Sigmoid colon (tissue), 6 donors: ENCODE measurements at regions not wholly inside any gene's neighbourhood (a gene's known extent, or its start where the extent isn't known, plus 50 kb on each side); places are given as distances from the start of the nearest gene placed in this dataset.

Experiments used
- DNase-seq: peaks from one replicate; pipeline ENCODE4 v3.0.0-alpha.2; 2019
- H3K27ac ChIP-seq, 4 donors: fragments of 200-600 bp; sonication (generic); one replicate each; pipeline ENCODE4 v1.5.1; 2016 to 2019; ENCODE audit warnings: mild to moderate bottlenecking in 1 of 4
- H3K27me3 ChIP-seq, 3 donors: fragments of 200-600 bp; sonication (generic); one replicate each; pipeline ENCODE4 v1.5.1; 2019; ENCODE audit warnings: mild to moderate bottlenecking in 1 of 3
- H3K36me3 ChIP-seq, 4 donors: fragments of 200-600 bp; sonication (generic); one replicate each; pipeline ENCODE4 v1.5.1; 2016 to 2019
- H3K4me1 ChIP-seq, 4 donors: fragments of 200-600 bp; sonication (generic); one replicate each; pipeline ENCODE4 v1.5.1; 2017 to 2019
- H3K4me3 ChIP-seq, 4 donors: fragments of 200-600 bp; sonication (generic); one replicate each; pipeline ENCODE4 v1.5.1; 2017 to 2019; ENCODE audit warnings: mild to moderate bottlenecking in 2 of 4, moderate library complexity in 1 of 4
- H3K9me3 ChIP-seq, 4 donors: fragments of 200-600 bp in 3 of 4; sonication (generic) in 3 of 4; one replicate each; pipeline versions ENCODE4 v1.5.1 to v1.6.1; 2013 to 2019
- EP300 ChIP-seq, 4 donors: sonication (generic); formaldehyde crosslinking; IDR thresholded peaks; one replicate each; pipeline ENCODE4 v1.6.1; 2017; ENCODE audit warnings: antibody characterized with exemption in 4 of 4
- POLR2A ChIP-seq, 2 donors: fragments of 450-650 bp; IDR thresholded peaks; one replicate each; pipeline ENCODE4 v1.6.1; 2016; ENCODE audit warnings: antibody characterized with exemption in 2 of 2, mild to moderate bottlenecking in 2 of 2, moderate library complexity in 2 of 2
- POLR2AphosphoS5 ChIP-seq, 4 donors: sonication (generic); formaldehyde crosslinking; IDR thresholded peaks; one replicate each; pipeline ENCODE4 v1.6.1; 2017; ENCODE audit warnings: antibody characterized with exemption in 4 of 4
- WGBS, 2 donors: extraction: QIAGEN DNeasy Blood & Tissue Kit; methylation state at CpG; one replicate each; pipeline ENCODE4 v1.1.7; 2013; 5-methylcytosine and 5-hydroxymethylcytosine counted together
- intact Hi-C: fragments of 100-400 bp; cut with DNase I; formaldehyde crosslinking; loops from one replicate; pipeline ENCODE4 v1.15.1; 2023
- TF ChIP-seq, protein P1 (sequence below), 4 experiments: fragments of 450-650 bp in 3 of 4; fragments of 200-600 bp in 1 of 4; IDR thresholded peaks; one replicate each; pipeline ENCODE4 v1.5.1; 2016 to 2019; ENCODE audit warnings: antibody characterized with exemption in 4 of 4, mild to moderate bottlenecking in 3 of 4, moderate library complexity in 2 of 4
- donor health status: healthy with polysubstance abuse.
- donor health status: healthy.

DNA sequence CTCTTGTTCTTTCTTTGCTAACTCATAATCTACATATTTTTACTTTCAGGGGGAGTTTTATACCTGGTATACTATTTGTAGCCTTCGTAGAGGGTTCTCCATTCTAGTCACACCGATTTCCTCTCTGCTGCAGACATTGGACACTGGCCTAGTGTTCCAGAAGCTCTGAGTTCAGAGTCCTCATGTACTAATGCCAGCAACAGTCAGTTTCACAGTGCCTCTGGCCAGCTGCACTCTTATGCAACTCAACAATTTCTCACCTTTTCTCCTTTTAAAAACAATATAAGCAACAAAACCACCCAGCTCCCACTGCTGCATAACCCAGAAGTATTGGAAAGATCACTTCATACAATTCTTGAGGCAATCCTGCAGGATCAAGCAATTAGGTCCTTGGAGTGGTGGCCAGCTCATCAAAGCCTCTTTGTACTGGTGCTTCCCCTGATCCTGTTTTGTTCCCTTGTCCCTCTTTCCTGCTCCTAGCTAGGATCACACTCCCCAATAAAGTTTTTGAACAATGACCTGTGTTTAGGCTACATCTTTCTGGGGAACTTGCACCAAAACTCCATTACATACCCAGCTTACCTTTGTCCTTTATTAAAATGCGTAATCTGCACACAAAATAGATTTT lies 98.1 kb upstream of the TUT7 start:
- WGBS, 2 donors = 73 to 84% methylated on average over 3 of the region's 3 CpGs
- intact Hi-C loops = no loop called here
- H3K27ac ChIP-seq = no peak overlapping the region
- TF ChIP-seq EP300 (IDR thresholded peaks at IDR 0.05) = no peak
- TF ChIP-seq POLR2AphosphoS5 (IDR thresholded peaks at IDR 0.05) = no peak
- TF ChIP-seq, protein P1, sequence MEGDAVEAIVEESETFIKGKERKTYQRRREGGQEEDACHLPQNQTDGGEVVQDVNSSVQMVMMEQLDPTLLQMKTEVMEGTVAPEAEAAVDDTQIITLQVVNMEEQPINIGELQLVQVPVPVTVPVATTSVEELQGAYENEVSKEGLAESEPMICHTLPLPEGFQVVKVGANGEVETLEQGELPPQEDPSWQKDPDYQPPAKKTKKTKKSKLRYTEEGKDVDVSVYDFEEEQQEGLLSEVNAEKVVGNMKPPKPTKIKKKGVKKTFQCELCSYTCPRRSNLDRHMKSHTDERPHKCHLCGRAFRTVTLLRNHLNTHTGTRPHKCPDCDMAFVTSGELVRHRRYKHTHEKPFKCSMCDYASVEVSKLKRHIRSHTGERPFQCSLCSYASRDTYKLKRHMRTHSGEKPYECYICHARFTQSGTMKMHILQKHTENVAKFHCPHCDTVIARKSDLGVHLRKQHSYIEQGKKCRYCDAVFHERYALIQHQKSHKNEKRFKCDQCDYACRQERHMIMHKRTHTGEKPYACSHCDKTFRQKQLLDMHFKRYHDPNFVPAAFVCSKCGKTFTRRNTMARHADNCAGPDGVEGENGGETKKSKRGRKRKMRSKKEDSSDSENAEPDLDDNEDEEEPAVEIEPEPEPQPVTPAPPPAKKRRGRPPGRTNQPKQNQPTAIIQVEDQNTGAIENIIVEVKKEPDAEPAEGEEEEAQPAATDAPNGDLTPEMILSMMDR (IDR thresholded peaks at IDR 0.05) = no peak
- TF ChIP-seq POLR2A (IDR thresholded peaks at IDR 0.05) = no peak
- no peaks in the 10 kb centered on the region for H3K9me3 ChIP-seq
- peaks cover 0 to 21% (median 18%) of the 10 kb centered on the region in 4 donors for H3K4me1 ChIP-seq
- no peak overlapping the region for H3K4me3 ChIP-seq
- H3K27me3 ChIP-seq = no peaks in the 10 kb centered on the region
- DNase-seq = no peak
- no peaks in the 10 kb centered on the region for H3K36me3 ChIP-seq

DNA sequence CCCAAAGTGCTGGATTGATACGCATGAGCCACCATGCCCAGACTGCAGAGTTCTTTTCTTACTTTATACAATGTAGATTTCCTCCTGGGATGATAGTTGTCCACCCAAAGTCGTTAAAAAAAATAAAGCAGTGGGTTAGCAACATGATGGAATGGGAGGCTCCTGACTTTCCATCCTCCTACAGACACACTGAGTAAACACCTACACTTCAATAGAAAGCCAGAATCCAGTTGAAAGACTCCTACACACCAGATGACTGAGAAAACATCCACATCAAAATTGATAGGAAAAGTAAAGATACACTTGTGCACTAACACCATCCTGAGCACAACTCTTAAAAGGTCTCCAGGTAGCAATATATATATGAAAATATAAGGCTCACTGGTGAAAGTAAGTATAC lies 95.0 kb upstream of the TUT7 start:
- 80 to 91% methylated on average over 2 of the region's 2 CpGs for WGBS, 2 donors
- Histone ChIP-seq H3K4me1 (peaks cover 0 to 10% (median 8%) of the 10 kb centered on the region in 4 donors), H3K36me3 (no peaks in the 10 kb centered on the region), H3K27me3 (no peaks in the 10 kb centered on the region), H3K27ac (no peak overlapping the region), H3K4me3 (no peak overlapping the region), H3K9me3 (no peaks in the 10 kb centered on the region)
- TF ChIP-seq POLR2AphosphoS5 (IDR thresholded peaks at IDR 0.05) = no peak
- TF ChIP-seq, protein P1 (IDR thresholded peaks at IDR 0.05) = no peak
- no peak for DNase-seq
- intact Hi-C loops = no loop called here

DNA sequence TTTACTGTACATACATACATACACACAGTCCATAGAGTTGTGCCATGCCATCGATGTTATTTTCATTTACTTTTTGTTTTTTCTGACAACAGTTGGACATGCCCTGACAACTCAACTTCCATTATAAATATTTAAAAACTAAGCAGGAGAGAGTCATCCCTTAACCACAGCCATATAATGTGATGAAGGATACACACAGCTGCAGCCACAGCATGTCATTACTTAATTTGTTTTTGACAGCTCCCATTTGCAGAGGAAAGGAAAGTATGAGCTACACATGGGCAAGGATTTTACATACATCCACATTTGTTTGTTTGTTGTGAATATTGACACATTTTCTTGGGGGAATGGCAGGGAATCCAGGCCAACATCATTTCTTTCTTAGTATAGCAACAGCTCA lies 91.5 kb upstream of the TUT7 start:
- no peak overlapping the region for H3K27ac ChIP-seq
- no peaks in the 10 kb centered on the region for H3K36me3 ChIP-seq
- no peaks in the 10 kb centered on the region for H3K4me1 ChIP-seq
- H3K9me3 ChIP-seq = no peaks in the 10 kb centered on the region
- 78 to 81% methylated on average over 1 of the region's 1 CpG for WGBS, 2 donors
- H3K27me3 ChIP-seq = no peaks in the 10 kb centered on the region
- TF ChIP-seq POLR2A (IDR thresholded peaks at IDR 0.05) (no peak), POLR2AphosphoS5 (IDR thresholded peaks at IDR 0.05) (no peak), EP300 (IDR thresholded peaks at IDR 0.05) (no peak)
- TF ChIP-seq, protein P1 (IDR thresholded peaks at IDR 0.05) = no peak
- intact Hi-C loops = no loop called here
- H3K4me3 ChIP-seq = no peak overlapping the region
- no peak for DNase-seq

DNA sequence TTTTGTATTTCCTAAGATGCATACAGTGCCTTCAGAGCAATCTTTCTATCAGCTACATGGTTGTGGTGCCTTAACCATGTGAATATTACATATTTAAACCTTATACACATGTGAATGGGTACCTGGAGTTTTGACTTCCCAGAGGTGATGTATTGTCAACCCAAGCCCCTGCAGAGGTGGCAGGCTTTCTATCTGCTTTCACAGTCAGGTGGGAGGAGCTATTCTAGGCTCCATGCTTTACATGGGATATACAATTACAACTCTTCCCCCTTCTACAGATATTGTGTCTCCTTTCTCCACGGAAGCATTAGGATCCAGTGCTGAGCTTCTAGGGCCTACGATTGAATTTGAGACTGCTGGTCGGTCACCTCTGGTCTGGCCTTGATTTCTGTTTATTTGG lies 89.8 kb upstream of the TUT7 start:
- peaks cover 0 to 10% (median 0%) of the 10 kb centered on the region in 4 donors for H3K4me1 ChIP-seq
- 44 to 79% methylated on average over 3 of the region's 3 CpGs for WGBS, 2 donors
- TF ChIP-seq EP300 (IDR thresholded peaks at IDR 0.05) (no peak), POLR2AphosphoS5 (IDR thresholded peaks at IDR 0.05) (no peak), POLR2A (IDR thresholded peaks at IDR 0.05) (no peak)
- TF ChIP-seq, protein P1 (IDR thresholded peaks at IDR 0.05) = no peak
- no peaks in the 10 kb centered on the region for H3K27me3 ChIP-seq
- no peaks in the 10 kb centered on the region for H3K9me3 ChIP-seq
- no peak overlapping the region for H3K4me3 ChIP-seq
- no peak for DNase-seq
- intact Hi-C loops = no loop called here
- no peak overlapping the region for H3K27ac ChIP-seq
- no peaks in the 10 kb centered on the region for H3K36me3 ChIP-seq
